OCI-LY3 (cell line): ENCODE measurements at regions not wholly inside any gene's neighbourhood (a gene's known extent, or its start where the extent isn't known, plus 50 kb on each side); places are given as distances from the start of the nearest gene placed in this dataset.

Experiments
- CTCF ChIP-seq: fragments of 200-600, 300-600 bp; sonication (generic); IDR thresholded peaks from 2 replicates; pipeline ENCODE4 v1.5.1; 2014; ENCODE audit warnings: antibody characterized with exemption, low read length, low read depth
- EZH2phosphoT487 ChIP-seq: fragments of 200-600 bp; shearing (Covaris generic); IDR thresholded peaks from 2 replicates; pipeline ENCODE4 v1.6.1; 2018; ENCODE audit warnings: antibody characterized with exemption, mixed run types, low read depth

DNA sequence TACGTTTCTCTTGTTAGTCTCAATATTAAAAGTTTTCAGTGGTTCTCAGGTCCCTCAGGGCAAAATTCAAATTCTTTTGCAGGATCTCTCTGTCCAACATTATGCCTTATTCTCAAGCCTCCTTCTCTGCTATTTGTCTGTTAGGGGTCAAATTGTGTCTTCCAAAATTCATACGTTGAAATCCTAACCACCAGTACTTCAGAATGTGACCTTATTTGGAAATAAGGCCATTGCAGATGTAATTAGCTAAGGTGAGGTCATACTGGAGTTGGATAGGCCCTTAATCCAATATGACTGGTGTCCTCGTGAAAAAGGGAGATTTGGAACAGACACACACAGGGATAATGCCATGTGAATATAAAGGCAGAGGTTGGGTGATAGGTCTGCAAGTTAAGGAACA lies 64.1 kb upstream of the ADGRF1 start:
- TF ChIP-seq CTCF (no peak), EZH2phosphoT487 (no peak)
